ENCODE measurements at regions not wholly inside any gene's neighbourhood (a gene's known extent, or its start where the extent isn't known, plus 50 kb on each side); places are given as distances from the start of the nearest gene placed in this dataset.
"Not testable (repeated sequence)": the region's sequence is repeated elsewhere in the genome, so short reads cannot be mapped to it uniquely, and the experiment has no call there.

DNA sequence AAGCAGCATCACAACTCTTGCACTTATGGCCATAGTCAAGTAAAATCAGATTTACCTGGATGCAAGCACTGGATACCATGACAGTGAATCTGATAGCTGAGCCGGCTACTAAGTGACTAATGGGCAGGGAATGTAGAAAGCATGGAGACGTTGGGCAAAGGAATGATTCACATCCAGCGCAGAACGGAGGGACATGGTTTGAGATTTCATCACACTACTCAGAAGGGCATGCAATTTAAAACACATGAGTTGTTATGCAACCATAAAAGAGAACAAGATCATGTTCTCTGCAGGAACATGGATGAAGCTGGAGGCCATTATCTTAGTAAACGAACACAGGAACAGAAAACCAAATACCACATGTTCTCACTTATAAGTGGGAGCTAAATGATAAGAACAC lies 169.1 kb upstream of the PIK3R1 start:
- H3K9me3 Mint-ChIP-seq: peaks cover 13% of the 10 kb centered on the region
- H3K4me3 Mint-ChIP-seq: no peak overlapping the region
- DNase-seq: no peak
- H3K4me1 Mint-ChIP-seq: no peaks in the 10 kb centered on the region
- no peak overlapping the region for H3K27ac Mint-ChIP-seq
- no peaks in the 10 kb centered on the region for H3K27me3 Mint-ChIP-seq
- intact Hi-C loops (cut with micrococcal nuclease): no loop called here
- H3K36me3 Mint-ChIP-seq (ENCODE audit: low read depth): no peaks in the 10 kb centered on the region

GRCh38 chr5:68041293-68041692 lies 174.3 kb upstream of the PIK3R1 start:
- H3K9me3 Mint-ChIP-seq: no peaks in the 10 kb centered on the region
- no peaks in the 10 kb centered on the region for H3K36me3 Mint-ChIP-seq (ENCODE audit: low read depth)
- H3K27me3 Mint-ChIP-seq: no peaks in the 10 kb centered on the region
- no peak overlapping the region for H3K27ac Mint-ChIP-seq
- intact Hi-C loops (cut with micrococcal nuclease): no loop called here
- no peak overlapping the region for H3K4me3 Mint-ChIP-seq
- no peaks in the 10 kb centered on the region for H3K4me1 Mint-ChIP-seq
- no peak for DNase-seq

DNA sequence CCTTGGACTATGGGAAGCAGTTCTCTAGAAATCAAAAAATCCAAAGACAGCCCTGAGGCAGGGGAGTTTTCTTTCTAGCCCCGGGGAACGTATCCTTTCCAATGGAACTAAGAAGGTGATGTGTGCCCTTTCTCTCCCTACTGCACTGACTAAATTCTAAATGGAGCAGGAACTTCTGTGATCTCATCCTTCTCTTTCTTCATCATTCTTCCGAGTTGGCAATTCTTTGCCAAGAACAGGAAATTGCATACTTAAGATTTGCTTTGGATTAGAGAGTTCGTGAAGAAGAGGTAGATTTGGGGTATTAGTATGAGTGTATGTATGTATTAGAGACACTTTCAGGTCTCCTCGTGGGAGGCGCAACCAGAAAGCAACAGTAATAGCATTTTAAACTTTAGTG lies 178.0 kb upstream of the PIK3R1 start:
- no peak for DNase-seq
- intact Hi-C loops (cut with micrococcal nuclease): no loop called here
- no peaks in the 10 kb centered on the region for H3K4me1 Mint-ChIP-seq
- no peak overlapping the region for H3K27ac Mint-ChIP-seq
- H3K4me3 Mint-ChIP-seq: no peak overlapping the region
- no peaks in the 10 kb centered on the region for H3K36me3 Mint-ChIP-seq (ENCODE audit: low read depth)
- no peaks in the 10 kb centered on the region for H3K9me3 Mint-ChIP-seq
- H3K27me3 Mint-ChIP-seq: no peaks in the 10 kb centered on the region

GRCh38 chr5:68033961-68034571 lies 181.5 kb upstream of the PIK3R1 start:
- H3K4me1 Mint-ChIP-seq: no peaks in the 10 kb centered on the region
- intact Hi-C loops (cut with micrococcal nuclease): no loop called here
- peaks cover 3% of the 10 kb centered on the region for H3K27me3 Mint-ChIP-seq
- H3K9me3 Mint-ChIP-seq: no peaks in the 10 kb centered on the region
- DNase-seq: no peak
- H3K27ac Mint-ChIP-seq: no peak overlapping the region
- H3K4me3 Mint-ChIP-seq: no peak overlapping the region
- H3K36me3 Mint-ChIP-seq (ENCODE audit: low read depth): no peaks in the 10 kb centered on the region

GRCh38 chr5:68033029-68033428 lies 182.5 kb upstream of the PIK3R1 start:
- intact Hi-C loops (cut with micrococcal nuclease): no loop called here
- H3K27ac Mint-ChIP-seq: no peak overlapping the region
- H3K4me1 Mint-ChIP-seq: no peaks in the 10 kb centered on the region
- DNase-seq: no peak
- H3K9me3 Mint-ChIP-seq: no peaks in the 10 kb centered on the region
- H3K4me3 Mint-ChIP-seq: no peak overlapping the region
- no peaks in the 10 kb centered on the region for H3K36me3 Mint-ChIP-seq (ENCODE audit: low read depth)
- H3K27me3 Mint-ChIP-seq: peaks cover 3% of the 10 kb centered on the region

DNA sequence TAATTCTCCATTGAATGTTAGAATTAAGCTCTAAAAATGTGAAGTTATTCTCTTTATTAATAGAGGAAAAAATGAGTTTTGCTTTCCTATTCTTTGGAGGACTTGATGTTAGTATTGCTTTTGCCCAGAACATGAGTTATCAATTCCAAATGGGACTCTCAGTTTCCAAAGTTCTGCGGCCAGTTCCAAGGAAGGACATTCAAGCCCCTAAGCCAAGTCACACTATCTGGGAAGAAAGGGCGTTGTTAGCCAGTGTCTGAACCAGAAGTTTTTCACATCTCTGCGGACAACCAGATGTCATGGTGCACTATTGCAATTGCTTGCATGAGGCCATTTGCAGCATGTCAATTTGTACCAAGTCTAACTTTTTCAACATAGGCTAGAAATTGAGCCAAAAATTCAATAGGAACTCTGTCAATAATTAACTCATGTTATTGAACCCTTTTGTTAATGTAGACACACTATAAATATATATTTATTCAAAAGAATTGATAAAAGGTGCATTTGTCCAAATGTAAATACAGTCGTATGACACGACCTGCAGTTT lies 183.3 kb upstream of the PIK3R1 start:
- Mint-ChIP-seq H3K4me3 (no peak overlapping the region), H3K9me3 (no peaks in the 10 kb centered on the region), H3K4me1 (no peaks in the 10 kb centered on the region), H3K36me3 (ENCODE audit: low read depth) (no peaks in the 10 kb centered on the region), H3K27me3 (peaks cover 3% of the 10 kb centered on the region), H3K27ac (no peak overlapping the region)
- intact Hi-C loops (cut with micrococcal nuclease): no loop called here
- DNase-seq: no peak

GRCh38 chr5:68028131-68028727 lies 187.3 kb upstream of the PIK3R1 start:
- Mint-ChIP-seq H3K36me3 (ENCODE audit: low read depth) (no peaks in the 10 kb centered on the region), H3K4me3 (no peak overlapping the region), H3K9me3 (no peaks in the 10 kb centered on the region), H3K27me3 (peaks cover 3% of the 10 kb centered on the region), H3K4me1 (no peaks in the 10 kb centered on the region), H3K27ac (no peak overlapping the region)
- DNase-seq: no peak
- intact Hi-C loops (cut with micrococcal nuclease): no loop called here

DNA sequence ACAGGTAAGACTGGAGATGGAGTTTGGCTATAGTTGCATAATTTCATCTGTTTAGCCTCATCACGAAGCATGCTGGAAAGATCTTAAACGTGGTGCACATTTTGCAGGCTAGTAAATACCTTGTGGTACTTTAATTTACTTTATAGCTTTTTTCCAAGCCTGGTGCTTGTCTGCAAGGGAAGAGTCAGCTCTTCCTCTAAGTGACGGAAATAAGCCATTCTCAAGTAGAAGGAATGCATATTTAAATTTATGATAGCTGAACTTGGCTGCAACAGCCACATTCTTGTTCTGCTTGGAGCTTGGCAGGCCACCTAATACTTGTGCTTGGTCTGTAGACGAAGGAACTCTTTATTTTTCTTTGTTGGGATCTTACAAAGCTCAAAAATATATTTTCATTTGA lies 188.0 kb upstream of the PIK3R1 start:
- H3K27ac Mint-ChIP-seq: no peak overlapping the region
- H3K4me3 Mint-ChIP-seq: no peak overlapping the region
- H3K4me1 Mint-ChIP-seq: no peaks in the 10 kb centered on the region
- no peak for DNase-seq
- H3K27me3 Mint-ChIP-seq: peaks cover 3% of the 10 kb centered on the region
- no peaks in the 10 kb centered on the region for H3K9me3 Mint-ChIP-seq
- no peaks in the 10 kb centered on the region for H3K36me3 Mint-ChIP-seq (ENCODE audit: low read depth)
- intact Hi-C loops (cut with micrococcal nuclease): no loop called here

DNA sequence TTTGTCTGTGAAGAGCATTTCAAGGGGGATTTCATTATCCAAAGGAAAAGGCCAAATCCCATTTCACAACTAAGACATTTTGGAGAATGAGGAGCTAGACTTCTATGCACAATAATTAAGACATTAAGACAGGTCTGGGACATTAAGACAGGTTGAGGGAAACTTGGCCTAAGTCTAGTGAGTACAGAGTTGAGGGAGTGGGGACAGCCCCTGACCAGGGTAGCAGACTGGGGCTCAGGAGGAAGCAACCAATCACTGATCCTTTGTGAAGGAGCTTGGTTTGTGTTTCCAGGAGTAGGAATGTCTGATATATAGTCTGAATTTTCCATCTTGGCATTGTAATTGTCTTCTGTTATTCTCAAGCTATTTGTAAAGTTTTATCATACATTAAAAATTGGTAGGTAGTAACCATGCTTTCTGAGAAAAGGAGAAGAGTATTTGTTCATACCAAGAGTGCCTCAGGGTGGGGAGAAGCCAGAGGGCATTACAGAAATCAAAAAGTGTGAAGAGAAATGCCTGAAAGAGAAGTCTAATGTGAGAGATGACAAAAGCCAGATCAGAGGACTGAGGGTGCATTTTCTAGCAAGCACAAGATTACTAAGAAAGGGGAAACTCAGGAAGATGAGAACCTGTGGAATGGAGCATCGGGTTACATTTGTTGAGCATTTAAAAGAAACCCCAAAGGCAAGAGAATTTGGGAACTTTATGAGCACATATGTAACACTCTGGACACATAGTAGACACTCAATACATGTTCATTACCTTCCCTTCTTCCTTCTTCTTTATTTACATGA lies 189.3 kb upstream of the PIK3R1 start:
- Mint-ChIP-seq H3K9me3 (no peaks in the 10 kb centered on the region), H3K36me3 (ENCODE audit: low read depth) (no peaks in the 10 kb centered on the region), H3K27me3 (peaks cover 3% of the 10 kb centered on the region), H3K4me3 (no peak overlapping the region), H3K27ac (no peak overlapping the region), H3K4me1 (no peaks in the 10 kb centered on the region)
- DNase-seq: no peak
- intact Hi-C loops (cut with micrococcal nuclease): no loop called here

DNA sequence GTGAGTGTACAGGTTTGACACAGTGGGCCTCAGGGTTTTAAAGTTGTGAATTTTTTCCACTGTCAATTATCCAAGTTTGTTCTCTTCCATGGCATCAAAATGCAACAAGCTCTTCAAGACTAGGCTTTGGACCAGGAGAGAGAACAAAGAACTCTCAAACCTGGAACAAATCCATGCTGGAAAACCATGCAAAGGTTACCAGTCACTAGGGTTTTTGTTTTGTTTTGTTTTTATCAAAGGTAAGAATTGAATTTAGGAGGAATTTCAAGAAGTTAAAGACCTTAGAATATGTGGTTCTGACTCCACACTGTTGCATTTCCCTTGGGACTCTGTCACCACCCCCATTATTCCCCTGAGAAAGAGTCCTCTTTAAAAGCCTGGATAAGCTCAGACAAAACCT lies 191.1 kb upstream of the PIK3R1 start:
- intact Hi-C loops (cut with micrococcal nuclease): no loop called here
- Mint-ChIP-seq H3K27ac (no peak overlapping the region), H3K9me3 (no peaks in the 10 kb centered on the region), H3K4me3 (no peak overlapping the region), H3K4me1 (no peaks in the 10 kb centered on the region), H3K27me3 (no peaks in the 10 kb centered on the region), H3K36me3 (ENCODE audit: low read depth) (no peaks in the 10 kb centered on the region)
- DNase-seq: no peak

DNA sequence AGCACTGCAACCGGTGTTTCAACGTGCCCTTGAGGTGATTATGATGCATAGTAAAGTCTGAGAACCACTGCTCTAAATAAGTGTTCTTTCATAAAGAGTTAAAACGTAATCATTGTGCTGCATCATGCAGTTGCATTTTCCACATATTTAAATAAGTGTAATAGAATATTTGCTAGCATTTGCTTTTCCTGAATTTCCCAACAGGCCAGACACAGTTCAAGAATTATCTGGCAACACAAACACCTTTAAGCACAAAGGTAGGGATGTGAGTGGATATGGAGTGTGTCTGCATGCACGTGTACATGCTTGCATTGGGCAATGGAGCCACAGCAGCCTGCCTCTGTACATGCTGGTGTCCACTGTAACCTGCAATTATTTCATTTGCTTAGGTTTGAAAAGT lies 193.6 kb upstream of the PIK3R1 start:
- no peak for DNase-seq
- intact Hi-C loops (cut with micrococcal nuclease): no loop called here
- H3K4me1 Mint-ChIP-seq: no peaks in the 10 kb centered on the region
- no peaks in the 10 kb centered on the region for H3K27me3 Mint-ChIP-seq
- no peaks in the 10 kb centered on the region for H3K36me3 Mint-ChIP-seq (ENCODE audit: low read depth)
- H3K9me3 Mint-ChIP-seq: no peaks in the 10 kb centered on the region
- no peak overlapping the region for H3K4me3 Mint-ChIP-seq
- no peak overlapping the region for H3K27ac Mint-ChIP-seq

DNA sequence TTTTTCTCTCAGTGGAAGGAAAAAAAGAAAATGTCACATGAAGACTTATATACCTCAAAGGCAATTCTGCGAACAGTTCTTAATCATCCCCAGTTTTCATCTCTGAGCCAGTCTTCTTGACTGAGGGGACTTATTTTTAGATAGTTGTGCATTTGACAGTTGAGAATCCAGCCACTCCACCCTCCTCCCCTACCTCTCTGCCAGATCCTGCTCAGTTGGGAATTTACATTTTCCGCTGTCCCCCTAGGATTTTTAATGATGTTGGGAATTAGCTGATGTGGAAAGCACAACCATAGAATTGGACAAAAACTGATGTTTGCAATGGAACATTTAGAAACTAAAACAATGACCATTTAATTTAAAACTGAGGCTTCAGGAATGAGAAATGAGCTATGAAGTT lies 194.3 kb upstream of the PIK3R1 start:
- DNase-seq: no peak
- Mint-ChIP-seq H3K4me1 (no peaks in the 10 kb centered on the region), H3K4me3 (no peak overlapping the region), H3K27ac (no peak overlapping the region), H3K36me3 (ENCODE audit: low read depth) (no peaks in the 10 kb centered on the region), H3K9me3 (no peaks in the 10 kb centered on the region), H3K27me3 (no peaks in the 10 kb centered on the region)
- intact Hi-C loops (cut with micrococcal nuclease): no loop called here

DNA sequence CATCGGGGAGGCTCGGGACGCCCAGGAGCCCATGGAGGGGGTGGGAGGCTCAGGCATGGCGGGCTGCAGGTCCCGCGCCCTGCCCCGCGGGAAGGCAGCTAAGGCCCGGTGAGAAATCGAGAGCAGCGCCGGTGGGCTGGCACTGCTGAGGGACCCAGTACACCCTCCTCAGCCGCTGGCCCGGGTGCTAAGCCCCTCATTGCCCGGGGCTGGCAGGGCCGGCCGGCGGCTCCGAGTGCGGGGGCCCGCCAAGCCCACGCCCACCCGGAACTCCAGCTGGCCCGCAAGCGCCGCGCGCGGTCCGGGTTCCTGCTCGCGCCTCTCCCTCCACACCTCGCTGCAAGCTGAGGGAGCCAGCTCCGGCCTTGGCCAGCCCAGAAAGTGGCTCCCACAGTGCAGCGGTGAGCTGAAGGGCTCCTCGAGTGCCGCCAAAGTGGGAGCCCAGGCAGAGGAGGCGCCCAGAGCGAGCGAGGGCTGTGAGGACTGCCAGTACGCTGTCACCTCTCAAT lies 195.0 kb upstream of the PIK3R1 start:
- H3K4me3 Mint-ChIP-seq; H3K4me1 Mint-ChIP-seq; intact Hi-C loops (cut with micrococcal nuclease); H3K27ac Mint-ChIP-seq; H3K27me3 Mint-ChIP-seq; H3K36me3 Mint-ChIP-seq (ENCODE audit: low read depth); DNase-seq; H3K9me3 Mint-ChIP-seq: not testable (repeated sequence)
